KG1 (cell line): ENCODE measurements at regions not wholly inside any gene's neighbourhood (a gene's known extent, or its start where the extent isn't known, plus 50 kb on each side); places are given as distances from the start of the nearest gene placed in this dataset.
"Not testable (repeated sequence)": the region's sequence is repeated elsewhere in the genome, so short reads cannot be mapped to it uniquely, and the experiment has no call there.

Experiments used
- DNase-seq: peaks from one replicate; lab custom pipeline; 2025; lab: John Stamatoyannopoulos, UW

DNA sequence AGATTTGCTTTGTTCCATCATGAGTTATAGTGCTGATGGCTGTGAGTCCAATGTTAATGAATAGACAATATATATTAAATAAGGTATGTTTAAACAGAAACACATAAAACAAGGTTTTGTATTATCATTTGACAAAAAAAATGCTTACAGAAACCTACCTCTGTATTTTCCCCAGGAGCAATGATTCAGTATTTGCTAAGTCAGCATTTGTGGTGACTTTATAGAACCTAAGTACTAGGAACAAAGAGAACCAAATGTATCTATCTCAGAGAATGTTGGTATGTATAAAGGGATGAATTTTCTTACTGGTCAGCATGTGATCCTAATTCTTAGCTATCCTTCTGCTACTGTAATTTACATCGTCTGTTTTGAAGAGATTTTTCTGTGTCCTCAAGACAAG is 421.5 kb upstream of the SEL1L start:
- DNase-seq, result no peak

DNA sequence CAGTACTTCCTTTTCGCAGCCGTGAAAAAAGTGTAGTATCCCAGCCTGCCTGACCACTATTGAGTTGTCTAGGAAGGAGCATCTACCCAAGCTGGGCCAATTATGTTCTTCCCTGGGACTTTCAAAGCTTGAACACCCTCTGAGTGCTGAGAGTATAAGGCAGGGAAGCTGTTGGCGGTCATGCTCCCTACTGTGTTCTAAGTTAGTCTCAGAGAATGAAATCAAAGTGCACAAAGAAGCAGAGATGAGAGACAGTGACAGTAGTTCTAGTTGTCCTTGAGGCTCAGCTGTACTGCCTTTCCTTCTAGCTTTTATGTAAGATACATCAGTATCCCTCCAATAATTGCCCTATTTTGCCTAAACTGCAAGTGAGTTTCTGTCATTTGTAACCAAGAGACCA is 427.1 kb upstream of the SEL1L start:
- DNase-seq, result no peak

DNA sequence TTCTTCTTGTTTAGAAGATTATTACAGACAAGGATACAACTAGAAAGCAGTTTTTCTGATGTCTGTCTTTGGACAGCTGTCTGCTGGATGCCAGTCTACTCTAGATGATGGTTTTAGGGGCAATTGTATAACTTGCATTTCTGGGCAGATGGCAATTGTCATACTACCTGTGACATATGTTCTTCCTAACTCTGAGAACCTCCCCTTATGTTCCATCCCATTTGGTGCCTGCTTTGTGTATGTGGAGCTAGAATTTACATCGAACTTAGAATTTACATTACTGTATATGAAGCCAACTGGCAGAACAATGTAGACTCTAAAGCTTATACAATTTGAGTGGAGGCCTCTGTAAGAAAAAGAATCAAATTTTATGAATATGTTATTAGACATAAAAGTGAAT is 430.2 kb upstream of the SEL1L start:
- DNase-seq, result no peak

DNA sequence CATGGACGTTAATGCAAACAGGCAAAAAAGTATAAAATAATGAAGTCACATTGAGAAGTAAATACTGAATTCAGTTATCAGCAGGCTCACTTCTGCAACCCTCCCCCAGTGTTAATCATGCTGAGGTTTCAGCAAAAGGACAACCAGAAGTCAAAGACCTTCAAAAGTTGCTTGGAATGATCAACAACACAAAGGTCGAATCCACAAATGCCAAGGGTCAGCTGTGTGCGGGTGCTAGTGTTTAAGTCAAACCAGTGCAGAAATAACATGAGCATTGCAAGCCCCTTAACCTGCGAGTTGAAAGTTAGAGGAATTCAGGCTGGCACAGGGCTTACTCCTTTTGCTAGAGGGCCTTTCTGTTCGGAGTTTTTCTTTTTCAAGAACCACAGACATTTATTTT is 436.7 kb upstream of the SEL1L start:
- DNase-seq, result no peak

DNA sequence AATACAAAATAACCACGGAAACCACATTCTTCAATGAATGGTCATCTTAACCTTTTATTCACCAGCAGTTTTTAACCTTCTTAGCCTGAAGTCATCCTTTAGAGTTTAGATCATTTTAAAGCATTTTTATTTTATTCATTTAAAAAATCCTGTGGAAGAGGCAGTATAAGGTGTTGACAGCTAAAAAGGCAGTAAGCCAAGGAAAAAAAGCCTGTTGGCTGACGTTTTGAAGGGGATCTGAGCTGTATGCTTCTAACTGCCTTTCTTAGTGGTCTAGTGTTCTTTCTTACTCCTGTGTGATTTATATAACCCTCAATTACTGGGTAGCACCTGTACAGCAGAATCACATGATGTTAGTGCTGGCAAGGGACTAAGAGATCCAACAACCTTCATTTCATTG is 438.3 kb upstream of the SEL1L start:
- DNase-seq, result no peak

DNA sequence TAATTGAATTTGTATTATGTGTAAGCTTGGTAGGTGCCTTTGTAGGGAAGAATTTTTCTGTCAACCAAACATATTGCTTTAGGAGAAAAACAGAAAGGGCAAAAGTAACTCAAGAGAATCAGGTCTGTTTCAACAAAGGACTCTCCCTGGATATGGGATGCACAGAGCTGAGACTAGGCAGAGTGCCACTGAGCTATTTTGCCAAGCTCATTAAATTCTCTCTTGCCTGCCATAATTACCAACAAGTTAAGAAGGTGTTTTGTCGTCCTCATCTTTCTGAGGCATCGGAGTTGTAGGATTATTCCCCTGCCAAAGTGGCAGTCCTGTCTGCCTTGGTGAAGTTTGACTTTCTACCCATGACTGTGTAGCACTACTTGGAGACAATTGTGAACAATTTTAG is 438.9 kb upstream of the SEL1L start:
- no peak for DNase-seq

DNA sequence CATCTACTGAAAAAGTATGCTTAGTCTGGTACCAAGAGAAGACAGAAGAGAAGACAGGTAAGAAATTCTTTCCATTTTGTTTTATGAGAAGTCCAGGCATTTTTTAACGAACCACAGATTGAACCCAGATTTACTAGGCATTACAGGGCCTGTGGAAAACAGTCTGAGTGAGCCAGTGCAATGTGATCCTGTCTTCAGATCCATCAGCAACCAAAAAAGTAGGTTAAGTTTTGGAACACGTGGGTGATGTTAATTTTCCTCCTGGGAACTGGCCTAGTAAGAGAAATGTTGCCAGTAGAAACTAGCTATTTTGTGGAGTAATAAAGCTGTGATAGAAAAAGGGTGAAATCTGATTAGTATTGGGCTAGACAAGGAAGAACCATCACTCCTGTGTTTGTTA is 440.9 kb upstream of the SEL1L start:
- DNase-seq, result no peak

DNA sequence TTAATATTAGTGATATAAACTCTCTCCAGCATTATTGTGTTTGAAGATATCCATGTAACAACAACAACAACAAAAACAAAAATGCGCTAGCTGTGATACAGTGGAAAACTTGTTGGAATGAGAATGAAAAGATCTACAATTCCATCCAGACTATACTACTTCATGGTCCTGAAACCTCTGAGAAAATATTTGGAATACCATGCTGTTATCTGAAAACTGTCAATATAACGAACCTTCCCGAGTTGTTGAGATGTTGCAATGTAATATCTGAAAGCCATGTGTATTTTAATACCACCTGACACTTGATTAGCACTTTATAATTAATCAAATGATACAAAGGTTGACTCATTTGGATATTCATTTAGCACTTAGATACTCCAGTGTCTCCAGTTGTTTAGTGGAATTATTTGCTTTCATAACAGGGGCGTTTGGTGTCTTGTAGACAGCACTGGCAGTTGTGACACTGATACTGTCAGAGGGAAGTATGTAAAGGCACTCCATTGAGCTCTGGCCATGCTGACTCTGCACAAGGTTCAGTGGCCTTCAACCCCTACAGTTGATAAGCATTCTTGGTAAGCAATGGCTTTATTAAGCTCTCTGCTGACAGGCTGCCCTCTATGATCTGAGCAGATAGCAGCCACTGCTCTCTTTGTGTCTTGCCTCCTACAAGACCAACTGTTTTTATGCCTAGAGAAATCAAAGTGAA is 447.1 kb upstream of the SEL1L start:
- no peak for DNase-seq

DNA sequence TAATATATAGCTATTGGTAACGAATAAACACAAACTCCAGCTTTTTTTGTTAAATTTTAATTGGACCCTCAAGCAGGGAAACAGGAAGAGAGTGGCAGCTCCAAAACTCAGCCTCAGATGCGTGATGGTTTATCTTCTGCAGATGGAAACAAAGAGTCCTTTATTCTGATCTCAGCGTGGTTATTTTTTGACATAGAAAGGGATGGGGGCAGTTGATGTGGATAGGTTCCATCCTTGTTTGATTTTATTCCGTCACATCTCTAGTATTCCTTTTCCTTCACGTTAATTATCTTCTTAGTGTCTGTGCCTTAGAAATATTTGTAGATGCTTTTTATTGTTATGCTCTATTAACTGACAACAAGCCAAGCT is 447.6 kb upstream of the SEL1L start:
- no peak for DNase-seq

DNA sequence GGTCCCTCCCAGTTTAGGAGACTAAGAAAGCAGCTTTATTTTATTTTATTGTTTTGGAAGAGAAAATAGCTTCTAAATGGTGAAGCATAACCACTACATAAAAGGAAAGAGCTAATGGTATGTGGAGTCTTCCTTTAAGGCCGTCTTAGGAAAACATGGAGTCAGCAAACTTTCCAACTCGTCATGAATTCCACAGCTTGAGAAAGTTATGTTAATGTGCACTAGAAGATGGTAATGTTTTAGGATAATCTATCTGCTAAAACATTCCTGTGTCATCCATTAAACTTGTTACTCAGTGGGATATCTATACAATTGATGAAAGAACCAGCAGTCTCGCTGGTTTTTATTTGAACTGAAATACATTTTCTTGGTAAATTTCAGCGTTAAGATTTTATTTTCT is 448.4 kb upstream of the SEL1L start:
- DNase-seq, result no peak

DNA sequence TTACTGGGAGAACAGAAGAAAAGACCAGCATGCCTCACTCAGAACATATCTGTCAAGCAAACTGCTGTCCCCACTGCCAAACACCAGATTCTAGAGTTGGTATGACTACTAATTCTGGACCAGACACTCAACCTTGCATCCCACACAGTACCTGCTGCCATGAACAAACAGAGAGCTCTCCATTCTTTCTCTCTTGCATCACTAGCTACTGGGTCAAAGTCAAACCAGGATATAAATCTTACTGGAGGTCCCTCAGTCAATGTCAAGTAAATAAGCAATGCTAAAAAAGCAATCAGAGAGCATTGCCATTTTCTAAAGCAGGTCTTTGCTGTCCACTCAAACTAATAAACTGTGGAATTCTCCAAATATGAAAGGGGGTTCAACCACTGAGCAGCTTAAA is 452.4 kb upstream of the SEL1L start:
- DNase-seq, result no peak

DNA sequence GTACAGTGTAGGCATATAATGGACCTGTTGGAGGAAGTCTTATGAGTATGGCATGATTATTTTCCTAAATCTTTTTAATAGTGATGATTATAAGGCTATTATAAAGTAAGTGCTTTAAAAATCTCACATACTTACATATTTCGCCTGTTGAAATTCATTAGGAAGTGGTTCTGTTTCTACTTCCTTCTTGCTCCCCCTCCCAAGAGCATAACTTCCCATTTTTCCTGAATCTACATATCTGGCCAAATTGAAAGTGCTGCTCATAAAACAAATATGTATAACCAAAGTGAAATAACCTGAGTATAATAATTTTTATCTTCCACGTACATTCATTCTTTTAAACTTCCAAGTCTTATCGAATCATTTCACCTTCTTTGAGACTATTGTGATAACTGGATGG is 455.6 kb upstream of the SEL1L start:
- no peak for DNase-seq

DNA sequence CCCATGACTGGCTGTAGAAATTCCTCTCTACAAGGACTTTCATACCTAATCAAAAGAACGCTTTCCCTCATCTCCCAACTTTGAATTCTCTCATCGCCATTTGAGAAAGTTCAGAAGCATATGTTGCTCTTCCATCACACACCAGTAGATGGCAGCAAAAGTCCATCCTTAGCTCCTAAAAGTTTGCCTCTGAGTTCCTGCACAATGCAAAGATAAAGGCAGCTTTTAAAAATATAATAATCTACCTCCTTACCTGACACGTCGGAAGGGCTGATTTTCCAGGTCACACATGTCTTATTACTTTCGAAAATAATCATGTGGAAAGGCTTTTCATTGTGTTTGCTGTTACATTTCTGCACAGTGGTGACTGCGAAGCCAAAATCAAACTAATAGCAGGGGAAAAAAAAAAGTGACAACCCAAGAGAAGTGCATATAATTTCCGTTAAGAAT is 456.7 kb upstream of the SEL1L start:
- peak; percentile 32 for DNase-seq

DNA sequence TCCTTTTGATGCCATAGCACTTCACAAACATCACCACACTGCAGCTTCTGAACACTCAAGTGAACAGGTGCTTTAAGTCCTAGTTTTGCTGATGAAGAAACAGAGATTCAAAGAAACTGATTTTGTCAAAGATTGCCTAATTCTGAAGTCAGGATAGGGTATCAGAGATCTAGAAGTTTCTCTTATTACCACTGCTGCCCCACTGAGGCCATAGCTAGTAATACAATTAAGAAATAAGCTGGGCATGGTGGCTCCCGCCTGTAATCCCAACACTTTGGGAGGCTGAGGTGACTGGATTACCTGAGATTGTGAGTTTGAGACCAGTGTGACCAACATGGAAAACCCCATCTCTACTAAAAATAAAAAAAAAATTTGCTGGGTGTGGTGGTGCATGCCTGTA is 458.3 kb upstream of the SEL1L start:
- DNase-seq, result no peak

DNA sequence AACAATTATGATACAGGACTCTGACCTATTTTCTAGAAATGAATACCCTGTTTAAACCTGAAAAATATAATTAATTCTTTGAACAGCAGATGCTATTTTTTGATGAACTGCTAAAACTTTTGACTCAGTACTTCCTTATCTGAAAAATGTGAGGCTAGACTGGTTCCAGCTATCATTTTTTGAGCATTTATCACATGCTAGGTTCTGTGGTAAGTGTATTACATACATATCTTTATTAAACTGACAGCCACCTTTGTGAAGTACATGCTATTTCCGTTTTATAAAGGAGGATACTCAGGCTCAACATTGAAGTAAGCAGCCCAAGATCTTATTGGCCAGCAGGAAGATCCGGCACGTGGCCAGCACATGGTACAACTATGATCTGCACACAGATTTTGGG is 459.8 kb upstream of the SEL1L start:
- DNase-seq, result no peak

DNA sequence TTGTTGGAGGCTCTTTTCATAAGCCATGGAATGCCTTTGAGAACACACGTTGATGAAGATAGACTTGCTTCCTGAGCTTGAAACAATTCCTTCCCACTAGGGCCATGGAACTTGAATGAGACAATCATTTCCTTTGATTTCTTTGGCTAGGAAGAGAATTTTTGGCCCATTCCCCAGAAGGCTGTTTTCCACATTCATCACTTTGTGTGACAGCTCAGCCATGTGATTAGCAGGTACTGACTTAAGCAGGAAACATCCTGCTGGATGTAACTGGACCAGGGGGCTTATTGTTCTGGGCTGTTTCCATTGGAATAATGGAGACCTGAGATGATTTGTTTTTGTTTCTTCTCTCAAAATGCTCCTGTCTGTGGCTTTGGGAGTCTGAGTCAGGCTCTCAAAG is 469.8 kb upstream of the SEL1L start:
- no peak for DNase-seq

DNA sequence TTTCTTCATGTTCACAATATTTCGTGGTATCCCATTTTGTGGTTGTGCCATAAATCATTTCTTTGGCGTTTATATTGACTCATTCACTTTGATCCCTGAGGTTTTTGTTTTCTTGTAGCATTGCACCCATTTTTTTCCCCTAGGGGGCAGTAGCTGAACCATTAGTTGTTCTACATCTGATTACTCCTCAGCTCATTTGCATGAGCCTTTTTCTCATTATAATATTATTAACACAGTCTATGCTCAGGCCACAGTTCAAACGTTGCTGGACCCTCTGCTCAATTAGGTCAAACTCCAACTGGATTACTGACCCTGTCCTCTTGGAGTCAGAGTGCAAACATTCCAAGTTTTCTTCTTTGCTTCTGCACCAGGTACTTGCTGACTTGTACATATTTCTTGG is 475.4 kb upstream of the SEL1L start:
- no peak for DNase-seq

DNA sequence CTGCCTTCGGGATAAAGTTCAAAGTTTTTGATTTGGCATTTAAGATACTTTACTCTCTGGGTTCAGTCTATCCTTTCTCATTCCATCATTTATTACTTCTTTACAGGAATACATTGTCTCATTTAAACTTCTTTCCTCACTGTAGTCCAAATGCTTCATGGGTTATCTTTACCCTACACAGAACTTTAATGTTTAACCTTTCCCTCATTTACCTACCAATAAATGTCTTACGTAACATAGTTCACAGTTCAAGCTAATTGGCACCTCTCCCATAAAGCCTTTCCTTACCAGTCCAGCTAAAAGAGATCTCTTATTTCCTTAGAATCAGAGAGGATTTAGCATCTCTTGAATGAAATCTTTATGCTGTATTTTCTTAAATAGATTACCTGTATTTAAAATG is 476.3 kb upstream of the SEL1L start:
- DNase-seq, result no peak

DNA sequence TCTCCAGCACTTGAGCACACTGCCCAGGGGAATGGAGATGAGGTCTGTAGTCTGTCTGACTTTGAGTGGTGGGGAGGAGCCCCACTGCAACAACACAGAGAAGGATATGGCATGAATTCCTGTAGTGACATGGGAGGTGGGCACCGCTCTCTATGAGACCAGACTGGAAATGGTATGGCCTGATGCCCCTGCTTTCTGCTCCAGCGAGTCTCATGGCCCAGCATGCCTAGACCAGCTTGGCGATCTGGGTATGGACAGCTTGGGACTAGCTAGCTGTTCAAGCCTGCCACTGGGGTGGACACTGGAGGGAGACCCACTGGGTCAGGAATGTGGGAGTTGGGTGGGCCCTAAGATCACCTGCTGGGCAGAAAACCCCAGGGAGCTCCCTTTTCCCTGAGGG is 477.8 kb upstream of the SEL1L start:
- DNase-seq, result no peak

DNA sequence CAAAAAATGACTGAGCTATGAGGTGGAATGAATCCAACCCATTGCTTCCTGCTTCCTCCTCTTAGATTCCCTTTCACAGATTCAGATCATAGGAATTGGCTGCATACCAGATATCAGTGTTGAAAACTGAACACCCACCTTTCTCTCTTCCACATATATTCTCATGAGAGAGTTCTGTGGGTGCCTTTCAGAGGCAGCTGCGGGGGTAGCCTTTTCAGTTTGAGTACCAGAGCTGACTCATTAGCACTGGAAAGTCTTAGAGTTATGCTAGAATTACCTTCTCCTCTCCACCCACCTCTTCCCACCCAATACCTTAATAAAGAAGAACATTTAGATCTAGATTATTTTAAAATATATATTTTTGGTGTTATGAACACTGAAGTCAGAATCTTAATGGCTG is 495.4 kb upstream of the SEL1L start:
- no peak for DNase-seq

DNA sequence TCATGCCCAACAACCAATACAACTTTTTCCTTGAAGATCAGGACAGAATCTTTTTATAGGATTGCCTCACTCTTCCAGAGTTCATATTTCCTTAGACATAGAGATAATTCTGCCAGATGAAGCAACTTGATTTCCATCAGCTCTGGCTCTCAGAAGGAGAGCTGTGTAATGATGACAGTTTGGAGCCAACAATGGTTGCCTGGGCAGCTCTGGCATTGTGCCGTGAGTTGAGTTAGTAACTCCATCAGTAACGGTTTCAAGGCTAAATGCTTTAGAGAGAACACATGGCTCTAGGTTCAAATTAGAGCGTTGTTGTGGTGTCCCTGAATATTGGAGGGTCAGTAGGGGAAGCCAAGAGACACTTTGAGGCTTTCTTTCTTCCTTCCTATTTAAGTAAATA is 501.7 kb upstream of the SEL1L start:
- no peak for DNase-seq

DNA sequence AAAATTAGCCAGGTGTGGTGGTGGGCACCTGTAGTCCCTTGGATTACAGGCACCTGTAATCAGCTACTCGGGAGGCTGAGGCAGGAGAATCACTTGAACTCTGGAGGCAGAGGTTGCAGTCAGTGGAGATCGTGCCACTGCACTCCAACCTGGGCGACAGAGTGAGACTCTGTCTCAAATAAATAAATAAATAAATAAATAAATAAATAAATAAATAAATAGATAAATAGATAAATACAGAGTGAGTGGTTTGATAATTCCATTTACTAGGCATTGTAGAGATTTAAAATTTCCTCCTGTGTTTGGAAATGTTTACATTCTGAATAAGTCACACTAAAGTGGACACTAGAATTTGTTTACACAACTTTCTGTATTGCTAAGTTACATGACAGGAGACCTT is 504.4 kb upstream of the SEL1L start:
- not testable (repeated sequence) for DNase-seq

DNA sequence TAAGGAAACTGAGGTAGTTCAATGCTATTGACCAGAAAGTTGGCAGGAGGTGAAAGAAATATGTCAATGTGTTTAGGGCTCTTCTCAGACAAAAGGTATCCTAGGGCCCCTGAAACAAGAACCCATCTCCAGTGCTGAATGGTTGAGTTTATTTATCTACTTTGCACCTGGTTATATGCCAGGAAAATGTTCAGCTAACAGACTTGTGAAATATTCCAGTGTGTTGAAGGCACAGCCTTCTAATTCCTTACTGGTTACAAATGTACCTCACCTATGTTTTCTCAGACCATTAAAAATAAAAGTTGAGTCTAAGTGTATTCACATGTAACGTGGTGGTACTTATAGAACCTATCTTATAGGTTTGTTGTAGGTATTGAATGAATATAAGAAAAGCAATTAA is 511.7 kb upstream of the SEL1L start:
- no peak for DNase-seq

DNA sequence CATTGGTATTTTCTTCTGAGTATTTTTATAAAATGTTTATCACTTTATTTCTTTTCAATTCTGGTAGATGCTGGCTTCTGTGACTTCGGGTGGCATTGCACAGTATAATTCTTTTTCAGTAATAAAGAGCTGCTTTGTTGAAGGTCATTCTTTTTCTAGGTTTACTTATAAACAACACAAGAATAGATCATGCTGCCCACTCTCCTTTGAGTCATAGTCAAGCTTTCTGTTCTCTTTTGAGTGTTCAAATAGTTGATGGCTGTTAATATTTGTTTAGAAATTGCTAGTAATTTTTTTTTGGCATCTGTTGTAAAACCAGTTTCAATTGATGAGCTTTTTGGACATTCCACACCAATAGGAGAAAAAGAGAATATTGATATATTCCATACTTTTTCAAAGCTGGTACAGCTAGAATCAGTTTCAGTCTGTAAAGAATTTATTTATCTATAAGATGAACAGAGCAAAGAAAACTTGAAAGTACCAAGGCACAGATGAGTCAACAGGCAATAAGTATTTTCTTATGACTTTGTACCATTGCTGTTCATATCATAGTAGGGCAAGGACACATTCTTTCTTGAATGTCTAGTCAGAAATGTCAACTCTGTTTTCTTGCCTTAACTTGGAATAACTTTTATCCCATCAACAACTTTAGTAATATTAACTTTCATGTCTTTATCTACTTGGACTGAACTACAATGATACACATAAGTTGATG is 513.0 kb upstream of the SEL1L start:
- no peak for DNase-seq
